ENCODE measurements at regions not wholly inside any gene's neighbourhood (a gene's known extent, or its start where the extent isn't known, plus 50 kb on each side); places are given as distances from the start of the nearest gene placed in this dataset.

GRCh38 chr2:107338571-107338970 is 452.6 kb upstream of the ST6GAL2 start:
- TF ChIP-seq CTCF (IDR thresholded peaks at IDR 0.05) (no peak), POLR2A (IDR thresholded peaks at IDR 0.05) (no peak), POLR2AphosphoS5 (IDR thresholded peaks at IDR 0.05) (no peak)
